Urinary bladder (tissue), 3 donors: ENCODE measurements at regions not wholly inside any gene's neighbourhood (a gene's known extent, or its start where the extent isn't known, plus 50 kb on each side); places are given as distances from the start of the nearest gene placed in this dataset.

Experiments used
- DNase-seq: peaks from one replicate; pipeline ENCODE4 v3.0.0-alpha.2; 2015; ENCODE audit errors: extremely low spot score
- H3K27ac ChIP-seq: one replicate; pipeline ENCODE4 v1.5.1; 2013; ENCODE audit warnings: low read depth, mild to moderate bottlenecking, moderate library complexity
- H3K36me3 ChIP-seq: one replicate; pipeline ENCODE4 v1.6.1; 2013; ENCODE audit warnings: mild to moderate bottlenecking, moderate library complexity; ENCODE audit not compliant: insufficient read depth
- H3K4me1 ChIP-seq: one replicate; pipeline ENCODE4 v1.6.1; 2013; ENCODE audit warnings: mild to moderate bottlenecking, moderate library complexity; ENCODE audit not compliant: insufficient read depth
- H3K4me3 ChIP-seq: one replicate; pipeline ENCODE4 v1.5.1; 2013; ENCODE audit warnings: low read depth, low read length
- WGBS: extraction: QIAGEN DNeasy Blood & Tissue Kit; methylation state at CpG from one replicate; pipeline ENCODE4 v1.1.7; 2013; 5-methylcytosine and 5-hydroxymethylcytosine counted together
- donor health status: healthy with polysubstance abuse.
- donor health status: healthy.

DNA sequence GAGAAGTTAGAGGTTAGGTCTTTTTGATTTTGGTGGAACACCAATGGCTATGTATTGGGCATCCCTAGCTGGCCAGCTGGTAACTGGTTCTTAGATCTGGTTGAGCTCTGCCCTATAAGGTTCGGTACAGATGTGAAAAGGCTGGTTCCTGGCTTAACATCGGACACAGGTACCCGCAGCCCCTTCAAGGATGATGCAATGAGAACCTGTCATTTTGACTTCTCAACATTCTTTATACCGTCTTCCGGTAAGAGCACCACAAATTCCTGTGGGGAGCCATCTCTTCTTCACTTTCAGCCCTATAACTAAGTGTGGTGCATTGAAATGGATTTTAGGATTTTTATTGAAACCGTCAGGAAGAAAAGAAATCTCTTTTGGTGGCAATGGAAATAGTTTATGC lies 222.8 kb downstream of the ADAMTS9 start:
- no peak overlapping the region for H3K27ac ChIP-seq
- H3K4me3 ChIP-seq, result no peak overlapping the region
- DNase-seq, result no peak
- no peaks in the 10 kb centered on the region for H3K4me1 ChIP-seq
- WGBS, result 92% methylated on average over 6 of the region's 6 CpGs
- no peaks in the 10 kb centered on the region for H3K36me3 ChIP-seq

DNA sequence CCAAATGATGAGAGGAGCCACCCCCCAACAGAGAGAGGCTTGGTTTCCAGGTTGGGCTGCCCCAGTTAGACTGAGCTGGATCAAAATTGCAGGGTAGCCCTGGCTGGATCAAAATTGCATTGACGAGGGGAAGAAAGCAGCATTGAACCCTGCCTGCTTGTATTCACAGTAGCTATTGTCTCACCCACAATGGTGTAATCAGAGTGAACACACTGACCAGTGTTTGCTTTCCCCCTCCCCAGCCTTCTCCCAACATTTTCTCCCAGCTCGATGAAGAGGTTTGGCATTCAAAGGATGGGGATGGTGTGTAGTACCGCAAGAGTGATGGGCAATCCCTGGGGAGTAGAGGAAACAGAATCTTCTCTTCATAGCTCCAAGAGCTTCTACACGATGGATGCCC lies 223.8 kb downstream of the ADAMTS9 start:
- H3K4me1 ChIP-seq, result no peaks in the 10 kb centered on the region
- H3K27ac ChIP-seq, result no peak overlapping the region
- no peaks in the 10 kb centered on the region for H3K36me3 ChIP-seq
- WGBS, result 88% methylated on average over 4 of the region's 4 CpGs
- no peak overlapping the region for H3K4me3 ChIP-seq
- DNase-seq, result no peak

DNA sequence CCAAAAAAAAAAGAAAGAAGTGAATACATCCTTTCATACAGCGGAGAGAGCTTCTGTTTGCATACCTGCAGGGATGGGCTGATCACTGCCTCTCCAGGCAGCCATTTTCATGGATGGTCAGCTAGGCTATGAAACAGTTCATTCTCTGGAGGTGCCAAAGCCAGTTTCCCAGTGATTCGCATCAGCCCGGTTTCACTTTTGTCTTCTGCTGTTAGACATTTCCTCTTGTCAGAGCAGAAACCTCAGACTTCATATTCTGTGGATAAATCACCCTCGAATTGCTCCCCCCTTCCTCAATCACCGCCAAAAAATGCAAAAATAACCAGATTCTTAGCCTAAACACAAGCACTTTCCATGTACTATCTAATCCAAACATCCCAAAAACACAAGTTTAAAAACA lies 225.6 kb downstream of the ADAMTS9 start:
- Histone ChIP-seq H3K4me3 (no peak overlapping the region), H3K27ac (no peak overlapping the region), H3K36me3 (no peaks in the 10 kb centered on the region), H3K4me1 (no peaks in the 10 kb centered on the region)
- no peak for DNase-seq
- 44% methylated on average over 5 of the region's 5 CpGs for WGBS

- no peak overlapping the region for H3K27ac ChIP-seq
- H3K4me1 ChIP-seq, result no peaks in the 10 kb centered on the region
- H3K36me3 ChIP-seq, result no peaks in the 10 kb centered on the region
- WGBS, result 91% methylated on average over 5 of the region's 5 CpGs
- no peak overlapping the region for H3K4me3 ChIP-seq
- DNase-seq, result no peak
Observed at GRCh38 chr3:64460877-64461276, 226.9 kb downstream of the ADAMTS9 start.

- H3K4me1 ChIP-seq, result no peaks in the 10 kb centered on the region
- H3K4me3 ChIP-seq, result no peak overlapping the region
- H3K27ac ChIP-seq, result no peak overlapping the region
- DNase-seq, result no peak
- WGBS, result 56% methylated on average over 1 of the region's 1 CpG
- no peaks in the 10 kb centered on the region for H3K36me3 ChIP-seq
Observed at GRCh38 chr3:64460141-64460730, 227.6 kb downstream of the ADAMTS9 start.

DNA sequence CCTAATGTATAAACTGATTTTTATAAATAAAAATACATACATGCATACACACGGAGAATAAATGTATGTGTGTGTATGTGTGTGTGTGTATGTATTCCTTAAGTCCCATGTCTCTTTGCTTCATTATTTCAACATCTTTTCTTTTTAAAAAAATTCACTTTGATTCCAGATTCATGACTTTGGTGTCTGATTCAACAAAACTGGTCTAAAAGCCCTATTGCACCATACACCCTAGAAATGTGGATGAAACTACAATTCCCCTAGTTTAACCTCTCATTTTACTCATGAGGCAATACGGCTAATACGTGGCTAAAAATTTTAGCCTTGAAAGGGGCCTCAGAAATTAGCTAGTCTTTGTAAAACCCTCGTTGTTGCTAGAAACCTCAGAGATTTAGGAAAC lies 228.1 kb downstream of the ADAMTS9 start:
- Histone ChIP-seq H3K27ac (no peak overlapping the region), H3K36me3 (no peaks in the 10 kb centered on the region), H3K4me3 (no peak overlapping the region), H3K4me1 (no peaks in the 10 kb centered on the region)
- DNase-seq, result no peak
- 86% methylated on average over 4 of the region's 4 CpGs for WGBS

- no peaks in the 10 kb centered on the region for H3K36me3 ChIP-seq
- H3K27ac ChIP-seq, result no peak overlapping the region
- no peak overlapping the region for H3K4me3 ChIP-seq
- no peaks in the 10 kb centered on the region for H3K4me1 ChIP-seq
- WGBS, result 81% methylated on average over 5 of the region's 5 CpGs
- DNase-seq, result no peak
Observed at GRCh38 chr3:64457811-64458210, 230.0 kb downstream of the ADAMTS9 start.

- H3K27ac ChIP-seq, result no peak overlapping the region
- WGBS, result 30% methylated on average over 2 of the region's 2 CpGs
Observed at GRCh38 chr3:64456674-64457073, 231.1 kb downstream of the ADAMTS9 start.

DNA sequence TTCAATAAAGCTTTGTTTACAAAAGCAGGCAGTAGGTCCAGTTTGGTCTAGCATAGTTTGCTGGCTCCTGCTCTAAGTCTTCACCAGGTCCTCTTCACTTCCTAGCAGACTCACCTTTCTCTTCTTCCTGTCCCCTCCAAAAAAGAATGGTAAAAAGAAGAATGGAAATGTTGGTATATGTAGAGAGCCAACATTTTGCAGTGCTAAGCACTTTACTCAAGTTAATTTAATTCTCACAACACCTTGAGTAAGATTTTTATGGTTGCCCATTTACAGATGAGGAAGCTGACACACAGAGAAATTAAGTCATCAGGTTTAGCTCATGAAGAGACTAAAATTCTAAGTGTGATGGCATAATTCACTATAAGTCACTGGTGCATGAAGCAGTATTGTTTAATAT lies 230.1 kb upstream of the PRICKLE2 start:
- no peak for DNase-seq
- H3K27ac ChIP-seq, result no peak overlapping the region

More at GRCh38 chr3:64456674-64457073, 231.1 kb downstream of the ADAMTS9 start:
- H3K4me1 ChIP-seq, result no peaks in the 10 kb centered on the region
- no peak for DNase-seq
- no peak overlapping the region for H3K4me3 ChIP-seq
- H3K36me3 ChIP-seq, result no peaks in the 10 kb centered on the region

GRCh38 chr3:64454768-64455167 lies 229.5 kb upstream of the PRICKLE2 start:
- no peaks in the 10 kb centered on the region for H3K36me3 ChIP-seq
- H3K4me3 ChIP-seq, result no peak overlapping the region
- no peaks in the 10 kb centered on the region for H3K4me1 ChIP-seq
- 93% methylated on average over 5 of the region's 5 CpGs for WGBS
- no peak for DNase-seq
- no peak overlapping the region for H3K27ac ChIP-seq

More for the DNA sequence above, 230.1 kb upstream of the PRICKLE2 start:
- Histone ChIP-seq H3K4me1 (no peaks in the 10 kb centered on the region), H3K4me3 (no peak overlapping the region), H3K36me3 (no peaks in the 10 kb centered on the region)

GRCh38 chr3:64454179-64454578 lies 228.9 kb upstream of the PRICKLE2 start:
- Histone ChIP-seq H3K4me1 (no peaks in the 10 kb centered on the region), H3K27ac (no peak overlapping the region), H3K4me3 (no peak overlapping the region), H3K36me3 (no peaks in the 10 kb centered on the region)
- 74% methylated on average over 3 of the region's 3 CpGs for WGBS
- no peak for DNase-seq

GRCh38 chr3:64451283-64452012 lies 226.2 kb upstream of the PRICKLE2 start:
- 88% methylated on average over 6 of the region's 6 CpGs for WGBS

DNA sequence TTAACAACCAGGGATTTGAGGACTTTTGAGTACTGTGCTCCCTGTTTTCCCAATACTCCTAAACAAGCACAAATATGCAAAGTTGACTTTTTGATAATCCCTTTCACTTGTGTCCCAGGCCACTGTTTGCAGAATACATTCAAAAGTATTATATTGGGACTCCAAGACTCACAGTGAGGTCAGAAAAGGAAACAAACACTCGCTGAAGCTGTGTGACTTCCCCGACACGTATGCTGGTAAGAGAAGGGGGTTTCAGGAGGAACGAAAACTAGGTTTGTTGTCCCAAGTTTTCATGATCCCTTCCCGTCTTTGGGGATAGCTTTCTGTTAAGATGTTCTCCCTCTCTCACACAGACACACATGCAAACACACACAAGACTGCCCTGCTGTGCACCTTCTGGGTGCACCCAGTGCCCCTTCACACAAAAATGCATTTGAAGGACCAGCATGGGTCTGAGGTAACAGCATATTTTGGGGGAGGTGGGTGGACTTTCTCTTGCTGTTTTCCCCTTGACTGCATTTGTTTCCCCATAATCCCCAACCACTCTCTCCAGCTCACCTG lies 225.2 kb upstream of the PRICKLE2 start:
- 84% methylated on average over 5 of the region's 5 CpGs for WGBS
- H3K36me3 ChIP-seq, result no peaks in the 10 kb centered on the region
- no peak overlapping the region for H3K27ac ChIP-seq
- no peaks in the 10 kb centered on the region for H3K4me1 ChIP-seq
- no peak overlapping the region for H3K4me3 ChIP-seq
- DNase-seq, result no peak

More at GRCh38 chr3:64451283-64452012, 226.2 kb upstream of the PRICKLE2 start:
- H3K4me3 ChIP-seq, result no peak overlapping the region
- no peaks in the 10 kb centered on the region for H3K4me1 ChIP-seq
- no peaks in the 10 kb centered on the region for H3K36me3 ChIP-seq
- H3K27ac ChIP-seq, result no peak overlapping the region
- no peak for DNase-seq

GRCh38 chr3:64449026-64449425 lies 223.8 kb upstream of the PRICKLE2 start:
- no peaks in the 10 kb centered on the region for H3K36me3 ChIP-seq
- no peak for DNase-seq
- 87% methylated on average over 2 of the region's 2 CpGs for WGBS
- no peaks in the 10 kb centered on the region for H3K4me1 ChIP-seq
- H3K27ac ChIP-seq, result no peak overlapping the region
- no peak overlapping the region for H3K4me3 ChIP-seq
